Left lung (tissue), 4 donors: ENCODE measurements at regions not wholly inside any gene's neighbourhood (a gene's known extent, or its start where the extent isn't known, plus 50 kb on each side); places are given as distances from the start of the nearest gene placed in this dataset.

Experiments used
- ATAC-seq: fragments of 200-7000 bp; cut with Tn5 transposase; one replicate; pipeline ENCODE4 v1.9.1; 2020; ENCODE audit warnings: moderate library complexity
- DNase-seq, 4 donors: peaks; one replicate each; pipeline ENCODE4 v3.0.0-alpha.2; 2013 to 2020
- H3K27ac ChIP-seq, 2 donors: fragments of 200-600 bp; sonication (generic) in 1 of 2; one replicate each; pipeline versions ENCODE4 v1.5.0 to v1.8.0; 2020 to 2021
- H3K27me3 ChIP-seq, 2 donors: fragments of 200-600 bp; sonication (generic) in 1 of 2; one replicate each; pipeline versions ENCODE4 v1.5.0 to v1.8.0; 2020 to 2021
- H3K36me3 ChIP-seq, 2 donors: fragments of 200-600 bp; sonication (generic) in 1 of 2; one replicate each; pipeline versions ENCODE4 v1.5.0 to v1.8.0; 2020 to 2021
- H3K4me1 ChIP-seq, 2 donors: fragments of 200-600 bp; one replicate each; pipeline ENCODE4 v1.8.0; 2021
- H3K4me3 ChIP-seq, 2 donors: fragments of 200-600 bp; sonication (generic) in 1 of 2; one replicate each; pipeline versions ENCODE4 v1.5.0 to v1.8.0; 2020 to 2021; ENCODE audit warnings: mild to moderate bottlenecking in 1 of 2
- H3K9me3 ChIP-seq, 2 donors: fragments of 200-600 bp; sonication (generic) in 1 of 2; one replicate each; pipeline versions ENCODE4 v1.5.0 to v1.8.0; 2020 to 2021
- CTCF ChIP-seq, 2 donors: fragments of 200-600 bp; sonication (generic) in 1 of 2; IDR thresholded peaks; one replicate each; pipeline versions ENCODE4 v1.5.0 to v1.8.0; 2021; ENCODE audit warnings: antibody characterized with exemption in 2 of 2
- intact Hi-C, 2 donors: fragments of 100-400 bp; cut with DNase I; formaldehyde crosslinking; loops; one replicate each; pipeline versions ENCODE4 v1.11.2 to v1.14.2; 2022
- donor health status: DM: no; HTN: yes; CAD: no.
- donor health status: DM: no; HTN: no; CAD: no.

- Histone ChIP-seq H3K27me3 (no peaks in the 10 kb centered on the region), H3K4me3 (no peak overlapping the region), H3K27ac (no peak overlapping the region), H3K36me3 (no peaks in the 10 kb centered on the region), H3K4me1 (no peaks in the 10 kb centered on the region), H3K9me3 (peaks cover 0 to 3% of the 10 kb centered on the region in 2 donors)
- DNase-seq (no peak), ATAC-seq (no peak)
- no peak for TF ChIP-seq CTCF (IDR thresholded peaks at IDR 0.05)
- intact Hi-C loops: no loop called here
Measured at GRCh38 chr5:106189121-106189809, 1481.5 kb downstream of the EFNA5 start.

- H3K27ac ChIP-seq: no peak overlapping the region
- H3K4me1 ChIP-seq: no peaks in the 10 kb centered on the region
- intact Hi-C loops: no loop called here
- H3K36me3 ChIP-seq: no peaks in the 10 kb centered on the region
- no peak overlapping the region for H3K4me3 ChIP-seq
- no peak for TF ChIP-seq CTCF (IDR thresholded peaks at IDR 0.05)
- H3K9me3 ChIP-seq: no peaks in the 10 kb centered on the region
- DNase-seq: no peak
- no peak for ATAC-seq
- H3K27me3 ChIP-seq: no peaks in the 10 kb centered on the region
Measured at GRCh38 chr5:106185661-106186081, 1485.1 kb downstream of the EFNA5 start.

GRCh38 chr5:106174903-106175302 is 1495.8 kb downstream of the EFNA5 start:
- no peak overlapping the region for H3K27ac ChIP-seq
- H3K36me3 ChIP-seq: no peaks in the 10 kb centered on the region
- no peak for ATAC-seq
- peaks cover 0 to 14% of the 10 kb centered on the region in 2 donors for H3K9me3 ChIP-seq
- H3K4me3 ChIP-seq: no peak overlapping the region
- H3K27me3 ChIP-seq: no peaks in the 10 kb centered on the region
- no peak for TF ChIP-seq CTCF (IDR thresholded peaks at IDR 0.05)
- no peaks in the 10 kb centered on the region for H3K4me1 ChIP-seq
- intact Hi-C loops: no loop called here
- no peak for DNase-seq

GRCh38 chr5:106172681-106173532 is 1497.8 kb downstream of the EFNA5 start:
- no peak for DNase-seq
- no peaks in the 10 kb centered on the region for H3K27me3 ChIP-seq
- no peak for TF ChIP-seq CTCF (IDR thresholded peaks at IDR 0.05)
- H3K4me3 ChIP-seq: no peak overlapping the region
- intact Hi-C loops: no loop called here
- no peaks in the 10 kb centered on the region for H3K4me1 ChIP-seq
- H3K9me3 ChIP-seq: peaks cover 0 to 8% of the 10 kb centered on the region in 2 donors
- H3K36me3 ChIP-seq: no peaks in the 10 kb centered on the region
- no peak overlapping the region for H3K27ac ChIP-seq
- ATAC-seq: no peak

GRCh38 chr5:106171708-106172107 is 1499.0 kb downstream of the EFNA5 start:
- no peaks in the 10 kb centered on the region for H3K27me3 ChIP-seq
- H3K9me3 ChIP-seq: peaks cover 0 to 3% of the 10 kb centered on the region in 2 donors
- TF ChIP-seq CTCF (IDR thresholded peaks at IDR 0.05): no peak
- H3K27ac ChIP-seq: no peak overlapping the region
- H3K4me3 ChIP-seq: no peak overlapping the region
- no peak for DNase-seq
- no peaks in the 10 kb centered on the region for H3K36me3 ChIP-seq
- intact Hi-C loops: no loop called here
- no peak for ATAC-seq
- H3K4me1 ChIP-seq: no peaks in the 10 kb centered on the region
